Colonic mucosa (tissue), 4 donors: ENCODE measurements at regions not wholly inside any gene's neighbourhood (a gene's known extent, or its start where the extent isn't known, plus 50 kb on each side); places are given as distances from the start of the nearest gene placed in this dataset.
"Not testable (repeated sequence)": the region's sequence is repeated elsewhere in the genome, so short reads cannot be mapped to it uniquely, and the experiment has no call there.

Experiments used
- DNase-seq: peaks from one replicate; pipeline ENCODE4 v3.0.0-alpha.2; 2020
- H3K27ac ChIP-seq: fragments of 200-600 bp; one replicate; pipeline ENCODE4 v1.8.0; 2021
- H3K27me3 ChIP-seq: fragments of 200-600 bp; one replicate; pipeline ENCODE4 v1.8.0; 2021
- H3K36me3 ChIP-seq: fragments of 200-600 bp; one replicate; pipeline ENCODE4 v1.8.0; 2021
- H3K4me1 ChIP-seq: fragments of 200-600 bp; one replicate; pipeline ENCODE4 v1.8.0; 2021; ENCODE audit warnings: mild to moderate bottlenecking
- H3K4me3 ChIP-seq: fragments of 200-600 bp; one replicate; pipeline ENCODE4 v1.8.0; 2021
- H3K9ac ChIP-seq, 2 donors: one replicate each; pipeline ENCODE4 v1.7.0; 2013; ENCODE audit warnings: control low read depth in 2 of 2, low read depth in 2 of 2, low read length in 2 of 2
- H3K9me3 ChIP-seq: fragments of 200-600 bp; one replicate; pipeline ENCODE4 v1.8.0; 2021
- intact Hi-C: fragments of 100-400 bp; cut with DNase I; formaldehyde crosslinking; loops from one replicate; pipeline ENCODE4 v1.14.1; 2022
- TF ChIP-seq, protein P1 (sequence below): fragments of 200-600 bp; IDR thresholded peaks from one replicate; pipeline ENCODE4 v1.8.0; 2022; ENCODE audit warnings: antibody characterized with exemption, mild to moderate bottlenecking
- donor health status: healthy.
- donor health status: DM: no; HTN: no; CAD: no.
- donor health status: DM: no; HTN: no; CAD: no.

DNA sequence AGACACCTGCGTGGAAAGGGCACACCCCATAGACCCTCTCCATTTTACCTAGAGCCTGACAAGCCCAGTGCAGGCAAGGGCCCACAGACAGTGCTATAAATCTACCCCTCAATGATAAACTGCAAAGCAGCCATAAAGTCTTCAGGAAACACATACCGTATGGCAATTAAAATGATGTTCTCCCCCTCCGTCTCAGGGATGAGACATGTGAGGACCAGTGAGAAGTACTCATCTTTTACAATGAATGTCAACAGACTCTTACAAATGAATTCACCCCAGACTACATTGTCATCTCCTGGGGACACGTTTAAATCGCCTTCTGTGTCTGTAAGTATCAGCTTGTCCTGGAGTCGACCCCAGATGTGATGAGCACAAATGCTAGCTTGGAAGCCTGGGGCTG, 362.7 kb downstream of the ADGRD1 start:
- H3K27me3 ChIP-seq: no peaks in the 10 kb centered on the region
- H3K9me3 ChIP-seq: no peaks in the 10 kb centered on the region
- intact Hi-C loops: no loop called here
- no peak overlapping the region for H3K9ac ChIP-seq
- H3K4me3 ChIP-seq: no peak overlapping the region
- no peak for DNase-seq
- H3K36me3 ChIP-seq: no peaks in the 10 kb centered on the region
- TF ChIP-seq, protein P1, sequence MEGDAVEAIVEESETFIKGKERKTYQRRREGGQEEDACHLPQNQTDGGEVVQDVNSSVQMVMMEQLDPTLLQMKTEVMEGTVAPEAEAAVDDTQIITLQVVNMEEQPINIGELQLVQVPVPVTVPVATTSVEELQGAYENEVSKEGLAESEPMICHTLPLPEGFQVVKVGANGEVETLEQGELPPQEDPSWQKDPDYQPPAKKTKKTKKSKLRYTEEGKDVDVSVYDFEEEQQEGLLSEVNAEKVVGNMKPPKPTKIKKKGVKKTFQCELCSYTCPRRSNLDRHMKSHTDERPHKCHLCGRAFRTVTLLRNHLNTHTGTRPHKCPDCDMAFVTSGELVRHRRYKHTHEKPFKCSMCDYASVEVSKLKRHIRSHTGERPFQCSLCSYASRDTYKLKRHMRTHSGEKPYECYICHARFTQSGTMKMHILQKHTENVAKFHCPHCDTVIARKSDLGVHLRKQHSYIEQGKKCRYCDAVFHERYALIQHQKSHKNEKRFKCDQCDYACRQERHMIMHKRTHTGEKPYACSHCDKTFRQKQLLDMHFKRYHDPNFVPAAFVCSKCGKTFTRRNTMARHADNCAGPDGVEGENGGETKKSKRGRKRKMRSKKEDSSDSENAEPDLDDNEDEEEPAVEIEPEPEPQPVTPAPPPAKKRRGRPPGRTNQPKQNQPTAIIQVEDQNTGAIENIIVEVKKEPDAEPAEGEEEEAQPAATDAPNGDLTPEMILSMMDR: no peak
- no peaks in the 10 kb centered on the region for H3K4me1 ChIP-seq
- H3K27ac ChIP-seq: no peak overlapping the region

DNA sequence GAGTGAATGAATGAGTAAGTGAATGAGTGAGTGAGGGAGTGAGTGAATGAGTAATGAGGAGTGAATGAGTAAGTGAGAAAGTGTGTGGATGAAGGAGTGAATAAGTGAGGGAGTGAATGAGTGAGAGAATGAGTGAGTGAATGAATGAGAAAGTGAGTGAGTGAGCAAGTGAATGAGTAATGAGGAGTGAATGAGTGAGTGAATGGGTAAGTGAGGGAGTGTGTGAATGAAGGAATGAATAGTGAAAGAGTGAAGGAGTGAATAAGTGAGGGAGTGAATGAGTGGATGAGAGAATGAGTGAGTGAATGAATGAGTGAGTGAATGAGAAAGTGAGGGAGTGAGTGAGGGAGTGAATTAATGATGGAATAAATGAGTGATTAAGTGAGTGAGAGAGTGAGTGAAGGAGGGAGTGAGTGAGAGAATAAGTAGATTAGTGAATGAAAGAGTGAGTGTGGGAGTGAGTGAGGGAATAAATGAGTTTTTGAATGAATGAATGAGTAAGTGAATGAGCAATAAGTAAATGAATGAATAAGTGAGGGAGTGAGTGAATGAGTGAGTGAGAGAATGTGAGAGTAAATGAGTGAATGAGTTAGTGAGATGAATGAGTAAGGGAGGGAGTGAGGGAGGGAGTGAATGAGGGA, 364.5 kb downstream of the ADGRD1 start:
- Histone ChIP-seq H3K27me3 (no peaks in the 10 kb centered on the region), H3K36me3 (no peaks in the 10 kb centered on the region), H3K9me3 (no peaks in the 10 kb centered on the region), H3K4me1 (no peaks in the 10 kb centered on the region), H3K9ac (no peak overlapping the region), H3K27ac (no peak overlapping the region), H3K4me3 (no peak overlapping the region)
- intact Hi-C loops: no loop called here
- TF ChIP-seq, protein P1: no peak
- DNase-seq: no peak

DNA sequence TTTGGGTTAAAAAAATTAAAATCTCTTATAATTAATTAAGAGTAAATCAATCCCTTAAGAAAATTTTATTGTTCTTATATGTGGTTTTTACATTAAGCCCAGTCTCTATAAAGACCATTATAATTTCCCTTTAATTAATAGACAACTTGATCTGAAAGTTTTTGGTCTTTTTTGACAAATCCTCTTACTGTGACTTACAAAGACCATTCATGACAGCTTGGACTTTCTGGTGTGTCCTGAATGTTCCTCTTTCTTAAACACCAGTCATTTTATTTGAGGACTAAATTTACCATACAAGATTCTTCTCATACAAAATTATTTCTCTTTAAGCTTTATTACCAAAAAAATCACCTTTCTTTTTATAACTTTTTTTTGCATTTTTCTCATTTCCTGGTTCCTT, 368.3 kb downstream of the ADGRD1 start:
- no peaks in the 10 kb centered on the region for H3K27me3 ChIP-seq
- intact Hi-C loops: no loop called here
- TF ChIP-seq, protein P1: no peak
- H3K36me3 ChIP-seq: no peaks in the 10 kb centered on the region
- no peak overlapping the region for H3K27ac ChIP-seq
- H3K9ac ChIP-seq: no peak overlapping the region
- no peaks in the 10 kb centered on the region for H3K4me1 ChIP-seq
- H3K9me3 ChIP-seq: no peaks in the 10 kb centered on the region
- DNase-seq: no peak
- no peak overlapping the region for H3K4me3 ChIP-seq

DNA sequence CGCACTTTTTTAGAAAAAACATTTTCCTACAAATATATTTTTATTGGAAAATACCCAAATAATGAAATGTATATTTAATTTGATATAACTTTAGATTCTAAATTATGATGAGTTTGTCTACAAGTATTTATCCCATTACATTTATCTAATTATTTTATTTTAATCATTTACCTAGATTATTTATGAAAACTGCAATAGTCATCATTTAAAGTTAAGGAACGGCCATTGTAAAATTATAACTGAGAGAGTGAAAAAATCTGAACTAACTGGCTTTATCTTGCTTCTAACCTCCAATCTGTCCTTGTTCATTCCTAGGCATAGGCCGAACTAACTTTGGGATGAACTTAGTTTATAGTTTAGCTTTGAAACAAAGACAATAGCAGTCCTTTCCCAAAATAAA, 368.8 kb downstream of the ADGRD1 start:
- H3K4me3 ChIP-seq, H3K4me1 ChIP-seq, DNase-seq, H3K27ac ChIP-seq, H3K9me3 ChIP-seq, H3K36me3 ChIP-seq, H3K9ac ChIP-seq, intact Hi-C loops, H3K27me3 ChIP-seq: not testable (repeated sequence)

DNA sequence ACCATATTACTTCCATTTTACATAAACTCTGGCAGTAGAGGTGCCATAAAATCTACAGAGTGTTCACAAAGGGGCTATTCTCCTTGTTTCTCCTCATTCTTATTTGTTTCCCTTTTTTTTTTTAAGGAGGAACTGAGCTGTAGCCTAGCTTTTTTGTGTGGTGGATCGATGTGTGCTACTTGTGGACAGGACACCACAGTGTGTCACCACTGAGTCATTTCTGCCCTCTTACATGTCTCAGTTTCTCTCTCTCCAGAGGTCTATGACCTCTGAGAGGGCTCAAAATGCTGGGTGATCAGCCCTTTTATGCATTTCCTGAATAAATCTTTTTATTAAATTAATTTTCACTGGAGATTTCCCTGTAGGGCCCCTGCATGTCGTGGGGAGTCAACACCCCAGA, 370.2 kb downstream of the ADGRD1 start:
- Histone ChIP-seq H3K27me3 (no peaks in the 10 kb centered on the region), H3K4me1 (no peaks in the 10 kb centered on the region), H3K27ac (no peak overlapping the region), H3K9me3 (no peaks in the 10 kb centered on the region), H3K36me3 (no peaks in the 10 kb centered on the region), H3K4me3 (no peak overlapping the region), H3K9ac (no peak overlapping the region)
- TF ChIP-seq, protein P1: no peak
- DNase-seq: no peak
- intact Hi-C loops: no loop called here

GRCh38 chr12:131327521-131328488, 374.1 kb downstream of the ADGRD1 start:
- no peak for DNase-seq
- TF ChIP-seq, protein P1: no peak

DNA sequence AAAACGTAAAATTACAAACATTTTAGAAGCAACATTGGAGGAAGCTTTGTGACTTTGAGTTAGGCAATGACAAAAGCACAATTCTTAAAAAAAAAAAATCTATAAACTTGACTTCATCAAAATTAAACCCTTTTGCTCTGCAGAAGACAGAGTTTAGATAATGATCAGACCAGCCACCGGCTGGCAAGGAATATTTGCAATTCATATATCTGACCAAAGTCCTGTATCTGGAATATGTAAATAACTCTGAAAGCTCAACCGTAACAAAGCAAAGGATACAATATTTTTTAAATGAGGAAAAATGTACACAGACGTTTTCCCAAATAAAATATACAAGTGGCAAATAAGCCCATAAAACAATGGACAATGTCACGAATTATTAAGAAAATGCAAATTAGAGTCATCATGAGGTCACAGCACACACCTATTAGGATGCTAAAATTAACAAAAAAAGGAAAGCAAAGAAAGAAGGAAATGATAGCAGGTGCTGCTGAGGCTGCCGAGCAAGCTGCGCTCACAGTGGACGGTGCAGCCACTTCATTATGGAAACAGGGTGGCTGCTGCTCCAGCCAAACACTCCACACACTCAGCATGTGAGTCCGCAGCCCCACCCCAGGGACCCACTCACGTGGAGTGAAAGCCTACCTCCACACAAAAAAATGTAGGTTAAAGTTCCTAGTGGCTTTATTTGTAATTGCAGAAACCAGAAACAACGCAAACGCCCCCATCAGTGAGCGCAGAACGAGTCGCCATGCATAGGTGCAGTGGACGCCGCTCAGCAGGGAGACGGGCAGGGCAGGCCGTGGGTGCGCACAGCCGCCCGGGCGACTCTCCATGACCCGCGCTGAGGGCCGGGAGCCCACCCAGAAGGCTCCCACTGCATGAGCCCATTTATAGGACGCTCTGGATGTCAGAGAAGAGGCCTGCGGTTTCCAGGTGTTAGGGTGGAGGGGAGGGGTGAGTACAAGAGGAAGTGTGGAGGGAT, 375.4 kb downstream of the ADGRD1 start:
- H3K27ac ChIP-seq, intact Hi-C loops, H3K27me3 ChIP-seq, H3K36me3 ChIP-seq, H3K9me3 ChIP-seq, DNase-seq, H3K4me3 ChIP-seq, H3K4me1 ChIP-seq, H3K9ac ChIP-seq: not testable (repeated sequence)

More at GRCh38 chr12:131327521-131328488, 374.1 kb downstream of the ADGRD1 start:
- Histone ChIP-seq H3K4me1 (no peaks in the 10 kb centered on the region), H3K9ac (no peak overlapping the region), H3K27ac (no peak overlapping the region), H3K36me3 (no peaks in the 10 kb centered on the region), H3K27me3 (no peaks in the 10 kb centered on the region), H3K9me3 (no peaks in the 10 kb centered on the region), H3K4me3 (no peak overlapping the region)
- intact Hi-C loops: no loop called here
